HG03064 (cell line): ENCODE measurements at regions not wholly inside any gene's neighbourhood (a gene's known extent, or its start where the extent isn't known, plus 50 kb on each side); places are given as distances from the start of the nearest gene placed in this dataset.
"Not testable (repeated sequence)": the region's sequence is repeated elsewhere in the genome, so short reads cannot be mapped to it uniquely, and the experiment has no call there.

ENCODE experiments used
- ATAC-seq: cut with Tn5 transposase; IDR thresholded peaks from one replicate; pipeline ENCODE4 v1.9.1; 2021; ENCODE audit warnings: low read depth; ENCODE audit not compliant: unreplicated experiment

DNA sequence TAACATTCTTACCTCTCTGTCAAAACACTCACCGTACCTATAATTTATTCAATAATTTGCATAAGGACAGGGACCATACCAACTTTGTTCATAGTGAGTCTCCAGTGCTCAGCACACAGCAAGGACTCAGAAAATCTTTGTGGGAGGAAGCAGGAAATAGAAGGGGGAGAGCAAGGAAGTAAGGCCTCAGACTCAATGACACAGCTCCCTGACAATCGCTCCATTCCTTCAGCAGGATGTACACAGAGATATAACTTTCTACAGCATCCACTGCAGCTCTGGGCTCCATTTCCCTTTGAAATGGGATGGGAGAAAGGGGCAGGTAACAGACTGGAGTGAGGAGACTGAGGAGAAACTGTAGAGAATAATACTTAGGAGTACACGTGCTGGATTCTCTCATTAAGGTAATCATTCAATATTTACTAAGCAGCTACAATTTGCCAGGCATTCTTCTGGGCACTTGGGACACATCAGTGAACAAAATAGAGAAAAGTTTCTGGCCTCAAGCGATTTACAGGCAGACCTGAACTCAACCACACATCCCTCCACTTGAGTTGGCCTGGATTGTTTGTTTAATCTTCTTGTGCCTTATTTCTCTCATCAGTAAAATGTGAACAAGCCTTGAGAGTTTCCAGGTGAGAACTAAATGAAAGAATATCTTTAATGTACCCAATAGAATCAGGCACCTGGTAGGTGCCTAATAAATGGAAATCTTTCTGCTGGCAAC is 330.3 kb upstream of the THBS1 start:
- no peak for ATAC-seq

DNA sequence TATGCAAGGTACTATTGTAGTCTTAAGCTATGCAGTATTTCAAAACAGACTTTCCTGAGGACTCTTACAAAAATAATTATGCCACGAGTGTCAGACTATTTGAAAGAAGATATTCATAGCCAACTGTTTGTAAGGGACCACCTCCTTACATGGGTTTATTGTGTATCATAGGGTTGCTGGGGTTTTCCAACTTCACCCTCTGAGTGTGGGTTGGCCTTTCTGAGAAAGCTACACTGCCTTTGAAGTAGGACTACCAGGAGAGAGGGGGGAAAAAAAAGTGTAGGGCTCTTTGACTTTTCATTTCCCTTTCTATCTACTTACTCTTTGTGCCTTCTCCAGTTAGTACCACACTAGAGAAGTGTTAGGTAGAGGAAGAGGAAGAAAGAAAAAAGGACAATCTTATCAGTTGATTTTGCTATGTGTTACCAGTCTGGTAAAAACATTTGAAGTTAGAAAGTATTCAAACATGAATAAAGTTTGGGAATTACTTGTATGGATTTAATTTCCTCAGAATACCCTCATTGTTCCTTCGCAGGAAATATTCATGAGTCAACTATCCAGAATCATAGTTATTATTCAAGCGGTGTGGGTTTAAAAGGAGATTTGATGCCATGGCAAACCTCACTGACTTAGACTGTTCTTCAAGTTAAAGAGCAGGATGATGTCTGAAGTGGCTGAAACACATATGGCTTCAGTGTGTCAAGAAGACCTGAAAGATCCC is 329.3 kb upstream of the THBS1 start:
- no peak for ATAC-seq

DNA sequence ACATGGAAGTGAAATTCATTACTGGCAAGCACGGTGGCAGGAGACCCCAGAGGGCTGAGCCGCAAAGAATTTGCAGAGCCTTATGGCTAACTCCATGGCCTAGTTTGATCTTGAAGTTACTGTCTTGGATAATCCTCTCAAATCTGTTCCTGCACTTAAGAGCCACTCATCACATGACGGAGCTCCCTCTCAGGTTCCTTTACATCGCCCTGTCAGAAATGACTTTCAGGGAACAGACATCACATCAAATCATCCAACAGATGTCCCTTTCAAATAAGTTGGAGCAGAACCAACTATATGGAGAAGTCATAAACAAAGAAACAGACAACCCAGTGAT is 328.8 kb upstream of the THBS1 start:
- no peak for ATAC-seq

DNA sequence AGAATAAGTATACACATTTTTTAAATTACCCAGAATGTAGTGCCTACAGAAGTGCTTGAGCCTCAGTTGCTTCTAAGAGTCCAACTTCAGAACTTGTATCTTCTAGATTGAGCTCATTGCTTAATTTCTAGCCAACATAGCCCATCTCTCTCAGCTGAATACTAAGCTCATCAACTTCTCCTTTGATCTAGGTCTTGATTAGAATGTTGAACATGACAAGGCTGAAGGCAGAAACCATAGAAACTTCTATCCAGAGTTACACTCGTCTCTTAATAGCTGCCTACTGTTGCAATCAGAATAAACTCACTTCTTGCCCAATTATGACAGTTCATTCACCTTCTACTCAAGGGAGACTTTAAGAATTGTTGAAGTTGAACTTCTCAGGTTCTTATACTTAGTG is 327.3 kb upstream of the THBS1 start:
- no peak for ATAC-seq

DNA sequence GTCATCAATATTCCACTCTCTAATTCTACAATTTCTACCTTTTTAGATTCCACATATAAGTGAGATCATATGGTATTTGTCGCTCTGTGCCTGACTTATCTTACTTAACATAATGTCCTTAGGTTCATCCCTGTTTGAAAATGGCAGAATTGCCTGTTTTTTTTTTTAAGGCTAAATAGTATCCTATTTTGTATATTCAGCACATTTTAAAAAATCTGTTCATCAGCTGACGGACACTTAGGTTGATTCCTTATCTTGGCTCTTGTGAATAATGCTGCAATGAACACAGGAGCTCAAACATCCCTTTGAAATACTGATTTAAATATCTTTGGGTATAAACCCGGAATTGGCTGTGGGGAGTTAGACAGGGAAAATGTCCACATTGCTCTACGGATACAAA is 326.7 kb upstream of the THBS1 start:
- ATAC-seq: no peak

DNA sequence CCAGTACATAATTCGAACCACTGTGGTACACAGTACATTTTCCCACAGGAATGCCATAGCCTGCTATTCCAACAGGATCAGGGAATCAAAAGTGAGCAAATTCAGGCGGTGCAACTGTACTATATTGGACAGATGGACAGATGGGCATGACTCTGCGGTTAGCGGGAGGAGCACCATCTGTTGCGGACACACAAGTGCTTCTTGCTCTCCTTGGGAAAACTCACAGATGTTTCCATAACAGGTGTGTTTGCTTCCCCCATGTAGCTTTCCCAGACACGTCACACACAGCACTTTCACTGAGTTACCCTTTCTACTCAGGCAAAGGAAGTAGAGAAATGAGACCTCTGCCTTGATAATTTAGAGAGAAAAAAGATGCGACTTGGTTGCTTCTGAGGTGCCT is 325.1 kb upstream of the THBS1 start:
- no peak for ATAC-seq

DNA sequence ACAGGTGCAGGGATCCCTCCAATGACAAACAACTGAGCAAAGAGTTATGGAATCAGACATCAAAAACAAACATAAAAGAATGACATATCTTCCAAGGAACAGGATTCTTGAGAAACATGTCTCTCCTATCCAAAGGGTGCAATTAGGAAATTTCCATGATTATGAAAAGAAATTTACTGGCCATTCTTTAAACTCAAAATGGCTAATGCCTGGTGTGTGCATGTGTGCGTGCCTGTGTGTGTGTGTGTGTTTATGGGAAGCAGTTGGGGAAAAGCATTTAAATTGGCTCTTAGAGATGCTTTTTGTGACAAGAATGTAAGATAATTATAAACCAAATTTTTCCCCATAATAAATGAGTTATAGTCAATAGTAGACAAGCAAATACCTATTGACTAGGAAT is 320.5 kb upstream of the THBS1 start:
- no peak for ATAC-seq

DNA sequence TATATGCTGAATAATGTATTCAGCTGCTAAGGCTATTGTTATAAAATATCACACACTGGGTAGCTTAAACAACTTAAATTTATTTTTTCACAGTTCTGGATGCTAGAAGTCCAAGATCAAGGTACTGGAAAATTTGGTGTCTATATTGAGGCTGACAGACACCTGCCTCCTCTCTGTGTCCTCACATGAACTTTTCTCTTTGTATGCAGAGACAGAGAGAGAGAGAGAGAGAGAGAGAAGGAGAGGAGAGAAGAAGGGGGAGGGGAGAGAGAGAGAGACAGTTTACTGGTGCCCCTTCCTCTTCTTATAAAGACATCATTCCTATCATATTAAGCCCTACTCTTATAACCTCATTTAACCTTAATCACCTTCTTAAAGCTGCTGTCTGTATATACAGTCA is 320.1 kb upstream of the THBS1 start:
- no peak for ATAC-seq

DNA sequence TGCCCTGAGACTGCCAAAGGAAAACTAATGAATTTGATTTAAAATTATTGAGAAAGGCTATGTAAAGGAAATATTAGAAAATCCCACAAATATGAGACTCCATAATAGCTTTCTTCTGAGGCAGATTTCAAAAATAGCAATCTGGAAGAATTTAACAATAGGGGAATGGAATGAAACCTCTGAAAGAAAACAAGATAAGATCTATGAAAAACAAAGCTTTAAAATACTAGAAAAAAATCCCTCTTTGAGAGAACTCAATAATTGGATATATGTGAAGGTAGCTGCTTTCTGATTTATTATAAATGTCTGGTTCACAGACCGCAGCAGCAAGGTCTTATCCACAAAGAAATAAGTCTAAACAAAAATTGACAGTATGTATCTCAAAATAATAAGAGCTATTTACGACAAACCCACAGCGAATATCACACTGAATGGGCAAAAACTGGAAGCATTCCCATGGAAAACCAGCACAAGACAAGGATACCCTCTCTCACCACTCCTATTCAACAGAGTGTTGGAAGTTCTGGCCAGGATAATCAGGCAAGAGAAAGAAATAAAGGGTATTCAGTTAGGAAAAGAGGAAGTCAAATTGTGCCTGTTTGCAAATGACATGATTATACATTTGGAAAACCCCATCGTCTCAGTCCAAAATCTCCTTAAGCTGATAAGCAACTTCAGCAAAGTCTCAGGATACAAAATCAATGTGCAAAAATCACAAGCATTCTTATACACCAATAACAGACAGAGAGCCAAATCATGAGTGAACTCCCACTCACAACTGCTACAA is 319.3 kb upstream of the THBS1 start:
- ATAC-seq: not testable (repeated sequence)

DNA sequence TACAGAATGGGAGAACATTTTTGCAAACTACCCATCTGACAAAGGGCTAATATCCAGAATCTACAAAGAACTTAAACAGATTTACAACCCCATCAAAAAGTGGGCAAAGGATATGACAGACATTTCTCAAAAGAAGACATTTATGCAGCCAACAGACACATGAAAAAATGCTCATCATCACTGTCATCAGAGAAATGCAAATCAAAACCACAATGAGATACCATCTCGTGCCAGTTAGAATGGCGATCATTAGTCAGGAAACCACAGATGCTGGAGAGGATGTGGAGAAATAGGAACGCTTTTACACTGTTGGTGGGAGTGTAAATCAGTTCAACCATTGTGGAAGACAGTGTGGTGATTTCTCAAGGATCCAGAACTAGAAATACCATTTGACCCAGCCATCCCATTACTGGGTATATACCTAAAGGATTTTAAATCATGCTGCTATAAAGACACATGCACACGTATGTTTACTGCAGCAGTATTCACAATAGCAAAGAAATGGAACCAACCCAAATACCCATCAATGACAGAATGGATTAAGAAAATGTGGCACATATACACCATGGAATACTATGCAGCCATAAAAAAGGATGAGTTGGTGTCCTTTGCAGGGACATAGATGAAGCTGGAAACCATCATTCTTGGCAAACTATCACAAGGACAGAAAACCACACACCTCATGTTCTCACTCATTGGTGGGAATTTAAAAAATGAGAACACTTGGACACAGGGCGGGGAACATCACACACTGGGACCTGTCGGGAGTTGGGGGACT is 317.7 kb upstream of the THBS1 start:
- ATAC-seq: not testable (repeated sequence)

DNA sequence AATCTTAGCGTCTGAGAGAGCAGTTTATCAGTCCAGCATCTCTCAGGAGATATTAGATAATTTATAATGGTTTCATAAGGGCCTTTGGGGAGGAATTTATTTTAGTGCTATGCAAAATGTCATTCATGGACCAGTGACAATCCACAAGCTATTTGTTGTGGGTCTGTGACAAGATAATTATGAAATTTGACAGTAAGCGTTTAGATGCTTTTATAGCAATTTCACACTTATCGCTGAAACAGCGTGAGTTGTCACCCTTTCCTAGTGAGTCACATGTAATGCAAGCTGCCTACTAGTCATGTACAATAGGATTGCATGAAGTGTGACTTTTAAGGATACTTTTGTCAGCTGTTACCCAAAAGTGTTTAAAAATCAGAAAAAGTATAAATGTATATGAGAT is 315.6 kb upstream of the THBS1 start:
- ATAC-seq: no peak

DNA sequence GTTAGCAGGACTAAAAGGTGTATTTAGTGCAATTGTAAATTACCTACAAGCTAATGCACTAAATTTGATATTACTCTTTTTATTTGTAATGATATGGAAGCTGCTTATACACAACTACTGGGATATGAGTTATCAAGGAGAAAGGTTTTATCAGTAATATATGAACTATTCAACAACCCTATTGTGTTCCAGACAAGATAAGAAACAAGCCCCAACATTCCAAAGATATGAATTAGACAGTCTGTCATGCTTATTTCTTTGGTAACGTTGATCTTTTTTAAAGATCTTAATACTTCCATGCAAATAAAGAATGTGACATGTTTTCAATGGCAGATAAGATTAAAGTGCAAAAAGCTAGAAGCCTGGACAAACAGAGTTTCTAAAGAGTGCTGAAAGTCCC is 314.0 kb upstream of the THBS1 start:
- no peak for ATAC-seq

DNA sequence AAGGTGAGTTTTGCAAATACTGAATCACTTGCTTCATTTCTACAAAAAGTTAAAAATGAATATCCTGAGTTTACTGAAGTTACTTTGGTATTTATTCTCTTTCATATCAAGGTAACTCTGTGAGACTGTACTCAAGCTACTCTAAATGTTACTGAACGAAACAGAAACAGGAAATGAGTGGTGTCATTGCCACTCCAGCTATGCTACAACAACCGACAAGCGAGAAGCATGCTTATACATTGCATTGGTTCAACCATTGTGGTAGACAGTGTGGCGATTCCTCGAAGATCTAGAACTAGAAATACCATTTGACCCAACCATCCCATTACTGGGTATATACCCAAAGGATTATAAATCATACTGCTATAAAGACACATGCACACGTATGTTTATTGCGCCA is 313.2 kb upstream of the THBS1 start:
- ATAC-seq: no peak

DNA sequence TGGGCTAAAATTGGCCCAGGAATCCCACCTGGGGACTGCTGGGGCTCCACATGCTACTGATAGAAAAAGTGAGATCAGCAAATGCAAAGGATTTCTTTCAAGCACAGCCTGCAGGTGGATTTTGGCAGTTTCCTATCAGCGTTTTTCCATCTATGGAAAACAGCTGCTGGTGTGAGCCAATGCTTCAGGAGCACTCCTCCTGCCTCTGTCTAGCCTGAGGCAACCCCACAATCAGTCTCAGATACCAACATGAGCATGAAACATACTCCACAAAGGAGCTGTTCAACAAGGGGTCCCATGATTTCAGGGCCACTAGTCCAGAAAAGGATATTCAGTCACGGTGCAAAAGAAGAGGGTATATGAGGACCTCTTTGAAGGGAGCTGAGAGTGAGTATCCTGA is 311.5 kb upstream of the THBS1 start:
- ATAC-seq: no peak

DNA sequence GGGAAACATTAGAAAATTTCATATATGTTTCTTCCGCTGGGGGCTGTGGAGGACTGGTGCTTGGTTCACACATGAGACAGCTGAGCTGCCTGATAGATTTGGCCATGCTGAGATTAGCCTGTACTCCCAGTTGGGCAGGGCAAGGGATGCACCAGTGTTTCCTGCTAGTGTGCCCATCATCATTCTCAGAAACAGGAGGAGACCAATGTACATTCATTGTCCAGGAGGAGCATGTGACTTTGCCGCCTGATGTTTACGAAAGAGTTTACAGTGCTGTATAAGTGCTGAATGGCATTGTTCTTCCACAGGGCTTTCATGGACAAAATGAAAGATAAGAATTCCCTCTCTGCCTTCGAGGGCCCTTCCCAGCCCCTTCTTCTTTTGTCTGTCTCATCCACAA is 311.1 kb upstream of the THBS1 start:
- ATAC-seq: no peak

DNA sequence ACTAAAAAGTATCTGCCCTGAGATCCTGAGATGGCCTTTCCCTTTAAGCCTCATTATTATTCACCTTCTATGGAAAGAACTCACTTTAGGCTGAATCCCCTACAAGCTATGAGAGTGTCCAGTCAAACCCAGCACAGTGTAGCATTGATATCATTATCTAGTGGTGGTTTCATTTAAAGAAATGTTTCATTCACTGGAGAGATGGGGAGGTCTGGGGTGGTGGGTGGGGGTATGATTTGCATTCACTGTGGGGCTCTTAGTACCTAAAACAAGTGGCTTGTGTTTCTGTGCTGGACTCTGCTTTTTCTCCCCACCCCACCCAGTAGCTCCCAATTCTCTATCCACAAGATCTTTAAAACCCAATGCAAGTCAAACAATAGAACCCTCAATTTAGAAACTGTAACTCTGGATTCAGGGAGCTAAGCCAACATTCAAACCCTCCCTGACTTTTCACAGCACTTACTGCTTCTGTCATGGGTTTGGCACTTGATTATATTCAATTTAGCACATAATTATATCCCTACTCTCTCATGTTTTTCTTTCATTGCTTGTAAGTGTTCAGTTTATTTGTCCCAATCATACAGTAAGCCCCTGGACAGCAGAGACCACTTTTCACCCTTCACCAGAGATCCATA is 310.5 kb upstream of the THBS1 start:
- ATAC-seq: no peak

DNA sequence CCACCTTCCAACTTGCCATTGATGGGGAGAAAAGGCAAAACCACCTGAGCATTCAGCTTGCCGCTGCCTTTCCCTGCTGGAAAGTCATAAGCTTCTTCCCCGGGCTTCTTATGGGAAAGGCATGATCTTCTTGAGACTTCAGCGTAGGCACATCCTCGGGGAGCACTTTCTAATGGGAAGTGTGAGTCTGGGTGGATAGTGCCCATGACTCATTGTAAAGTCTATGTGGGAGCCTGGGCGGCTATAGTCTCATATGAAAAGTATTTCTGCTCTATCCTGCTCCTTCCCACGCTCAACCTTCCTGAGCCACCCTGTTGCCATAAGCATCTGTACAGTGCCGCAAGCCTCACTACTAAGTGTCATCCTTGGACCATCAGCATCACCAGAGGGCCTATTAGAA is 309.9 kb upstream of the THBS1 start:
- no peak for ATAC-seq

DNA sequence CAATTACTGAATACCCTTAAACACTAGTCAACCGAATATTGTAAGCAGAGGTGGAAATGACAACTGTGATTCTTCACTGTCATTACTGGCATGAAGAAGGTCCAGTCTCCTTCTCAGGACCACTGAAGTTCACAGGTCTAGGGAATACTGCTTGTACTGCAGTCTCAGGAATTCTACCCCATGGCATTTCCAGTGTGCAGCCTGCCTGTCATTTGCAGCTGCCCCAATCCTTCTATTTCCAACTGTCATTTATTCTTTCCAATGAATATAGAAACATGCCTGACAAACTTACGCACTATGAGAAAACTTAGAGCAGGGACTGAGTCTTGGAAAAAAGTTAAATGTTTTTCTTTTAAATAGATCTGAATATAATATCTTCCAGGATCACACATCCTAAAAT is 308.0 kb upstream of the THBS1 start:
- ATAC-seq: no peak

DNA sequence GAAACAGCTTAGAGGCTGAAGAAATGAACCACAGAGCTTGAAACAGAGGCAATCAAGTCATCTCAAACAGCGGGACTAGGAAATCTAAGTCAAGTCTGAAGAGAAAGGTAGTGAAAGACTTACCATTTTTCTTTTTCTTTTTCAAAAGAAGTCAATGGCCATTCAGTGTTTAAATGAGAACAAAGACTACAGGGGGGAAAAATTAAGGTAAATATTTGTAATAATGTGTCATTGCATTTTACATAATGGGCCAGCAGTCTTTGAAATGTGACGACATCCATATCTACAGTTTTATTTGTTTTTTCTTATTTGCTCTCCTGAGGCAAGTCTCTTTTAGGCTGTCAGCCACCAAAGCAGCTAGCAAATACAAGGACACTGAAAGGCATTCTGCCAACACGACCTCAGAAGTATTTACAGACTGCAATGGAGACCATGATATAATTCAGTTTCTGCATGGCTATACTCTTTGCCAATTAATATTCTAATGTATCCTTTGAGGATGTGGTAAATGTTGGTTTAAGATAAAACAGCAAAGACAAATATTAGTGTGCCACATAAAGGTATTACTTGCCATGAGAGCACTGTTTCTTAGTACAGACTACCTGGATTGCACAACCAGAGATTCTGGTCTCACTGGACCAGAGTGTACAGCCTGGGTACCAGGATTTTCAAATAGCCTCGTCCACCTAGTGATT is 307.0 kb upstream of the THBS1 start:
- ATAC-seq: no peak

DNA sequence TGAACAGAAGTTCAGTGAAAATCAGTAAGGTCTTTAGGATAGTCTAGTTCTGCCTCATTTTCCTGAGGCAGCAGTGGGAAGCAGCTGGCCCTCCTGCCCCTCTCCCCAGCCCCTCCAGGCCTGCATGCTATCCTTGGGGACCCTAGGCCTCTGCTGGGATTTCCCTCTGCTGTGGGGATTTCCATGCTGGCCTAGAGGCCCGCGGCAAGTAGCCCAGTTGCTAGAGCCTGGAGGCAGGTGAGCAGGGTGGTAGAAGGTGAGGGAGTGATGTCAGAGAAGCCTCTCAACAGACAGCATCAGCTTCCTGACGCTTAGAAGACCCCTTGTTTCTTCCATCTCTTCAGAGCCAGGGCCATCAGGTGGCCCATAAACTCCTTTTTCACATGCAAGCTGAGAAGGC is 305.8 kb upstream of the THBS1 start:
- ATAC-seq: no peak
